Epidermal melanocyte (primary cell): ENCODE measurements at regions not wholly inside any gene's neighbourhood (a gene's known extent, or its start where the extent isn't known, plus 50 kb on each side); places are given as distances from the start of the nearest gene placed in this dataset.

ENCODE experiments used
- DNase-seq: peaks from one replicate; pipeline ENCODE4 v3.0.0; 2011; ENCODE audit warnings: low spot score; ENCODE audit not compliant: insufficient read length

DNA sequence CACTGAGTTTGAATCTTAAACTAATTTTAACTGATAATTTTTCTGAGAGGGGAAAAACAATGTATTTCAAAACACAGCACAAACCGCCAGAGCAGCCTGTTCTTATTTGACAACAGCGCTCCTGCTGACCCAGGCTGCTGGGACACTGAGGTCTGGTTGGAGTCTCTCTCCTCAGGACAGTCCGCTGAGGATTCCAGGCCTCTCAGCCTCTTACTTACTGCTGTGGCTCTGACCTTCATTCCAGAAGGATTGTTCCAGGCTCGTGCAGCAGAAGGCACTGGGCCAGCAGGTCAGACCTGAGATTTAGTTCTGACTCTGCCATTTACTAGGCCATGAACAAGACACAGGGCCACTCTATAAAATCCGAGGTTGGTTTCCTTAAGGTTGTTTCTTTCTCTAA is 393.6 kb downstream of the TDRD3 start:
- DNase-seq, result no peak

DNA sequence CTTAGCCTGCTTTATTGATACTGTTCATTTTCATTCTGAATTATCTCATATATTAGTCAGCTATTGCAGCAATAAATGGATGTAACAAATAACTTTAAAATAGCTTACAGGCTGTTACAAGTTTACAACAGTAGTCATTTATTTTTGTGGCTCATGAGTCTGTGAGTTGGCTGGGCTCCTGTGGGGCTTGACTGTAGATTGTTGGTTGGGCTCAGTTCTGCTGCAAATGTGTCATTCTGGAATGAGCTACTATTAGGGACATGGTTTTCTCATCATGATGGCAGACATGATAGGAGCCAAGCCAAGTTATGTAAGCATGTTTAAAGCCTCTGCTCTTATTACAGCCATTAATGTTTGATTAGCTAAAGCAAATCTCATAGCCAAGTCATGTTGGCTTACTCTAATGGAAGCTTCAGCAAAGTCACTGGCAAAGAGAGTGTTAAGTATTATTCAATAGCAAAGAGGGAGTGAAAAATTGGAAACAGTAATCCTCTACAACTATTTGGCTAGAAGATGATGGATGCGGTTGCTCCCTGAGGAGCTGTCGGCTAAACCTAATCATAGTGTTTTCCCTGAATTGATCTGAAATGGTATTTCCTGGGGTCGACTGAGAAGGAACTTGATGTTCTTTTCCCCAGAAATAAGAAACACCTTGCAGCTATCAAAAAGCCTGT is 391.3 kb downstream of the TDRD3 start:
- DNase-seq, result no peak

DNA sequence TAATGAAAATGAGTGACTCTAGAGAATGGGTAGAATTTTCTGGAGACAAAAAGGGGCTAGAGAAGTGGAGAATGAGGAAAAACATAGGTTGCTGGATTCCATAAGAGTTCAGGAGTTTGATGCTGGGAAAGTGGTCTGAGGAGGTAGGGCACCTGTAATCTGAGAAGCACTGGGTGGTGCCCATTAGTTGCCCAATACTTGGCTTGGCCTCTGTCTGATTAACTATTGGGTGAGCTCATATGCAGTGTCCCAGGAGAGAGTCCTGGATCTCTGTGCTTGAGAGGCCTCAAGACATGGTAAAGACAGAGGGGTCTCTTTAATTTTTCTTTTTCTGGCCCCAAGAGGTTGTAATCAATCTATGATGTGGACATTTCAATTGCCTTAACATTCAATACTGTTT is 390.1 kb downstream of the TDRD3 start:
- no peak for DNase-seq

DNA sequence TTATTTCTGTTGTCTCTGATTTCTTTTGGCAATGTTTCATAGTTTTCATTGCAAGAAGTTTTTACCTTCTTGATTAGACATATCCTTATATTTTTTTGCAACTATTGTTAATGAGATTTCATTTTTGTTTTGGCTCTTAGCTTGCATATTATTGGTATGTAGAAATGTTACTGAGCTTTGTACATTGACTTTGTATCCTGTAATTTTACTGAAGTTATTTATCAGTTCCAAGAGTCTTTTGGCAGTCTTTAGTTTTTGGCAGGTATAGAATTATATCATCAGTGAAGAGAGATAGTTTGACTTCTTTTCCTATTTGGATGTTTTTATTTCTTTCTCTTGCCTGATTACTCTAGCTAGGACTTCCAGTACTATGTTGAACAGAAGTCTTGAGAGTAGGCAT is 375.7 kb downstream of the TDRD3 start:
- DNase-seq, result no peak

DNA sequence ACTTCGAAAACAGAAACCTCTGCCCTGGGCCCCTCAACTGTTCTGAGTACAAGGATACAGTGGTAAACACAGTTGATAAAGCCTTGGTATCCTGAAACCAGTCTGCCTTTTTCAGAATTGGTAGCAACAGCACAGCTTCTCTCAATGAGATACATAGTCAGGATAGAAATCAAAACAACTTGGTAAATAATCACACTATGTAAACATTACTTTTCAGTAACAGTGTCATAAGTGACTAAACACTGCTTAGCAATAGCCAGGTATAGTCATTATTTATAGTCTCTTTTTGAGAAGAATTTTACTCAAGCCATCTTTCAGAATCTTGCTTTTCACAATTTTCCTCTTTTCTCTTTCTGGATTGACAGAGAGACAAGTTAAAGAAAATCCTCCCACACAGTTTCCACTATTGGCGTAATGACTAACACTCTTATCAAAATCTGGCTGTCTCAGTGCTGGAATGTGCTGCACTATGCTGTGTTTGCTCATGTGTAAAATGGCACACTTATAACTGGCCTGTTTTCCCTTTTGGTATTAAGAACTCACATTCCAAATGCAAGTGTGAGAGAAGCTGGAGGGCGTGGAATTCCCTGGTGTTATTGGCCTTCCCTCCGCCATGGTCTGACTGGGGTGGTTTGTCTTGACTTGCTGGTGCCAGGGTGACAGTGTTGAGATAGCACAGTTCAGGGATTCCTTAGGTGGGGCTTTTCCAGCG is 368.8 kb downstream of the TDRD3 start:
- DNase-seq, result no peak

DNA sequence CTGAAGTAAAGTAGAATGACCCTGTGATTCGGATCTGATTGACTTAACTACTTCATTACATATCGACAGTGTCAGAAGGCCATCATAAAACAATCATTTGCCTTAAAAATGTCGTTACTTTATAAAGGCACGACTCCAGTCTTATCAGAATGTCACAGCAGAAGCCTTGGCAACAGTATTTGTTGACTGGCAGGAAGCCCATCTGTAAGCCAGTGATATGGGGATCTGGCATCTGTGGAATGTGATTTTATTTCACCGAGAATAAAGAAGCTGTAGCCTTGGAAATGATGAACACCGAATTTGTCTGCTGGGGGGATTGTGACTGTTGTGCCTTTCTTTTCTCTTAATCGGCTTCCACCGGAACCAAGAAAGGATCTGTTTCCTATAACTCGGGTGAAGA is 362.5 kb downstream of the TDRD3 start:
- no peak for DNase-seq

DNA sequence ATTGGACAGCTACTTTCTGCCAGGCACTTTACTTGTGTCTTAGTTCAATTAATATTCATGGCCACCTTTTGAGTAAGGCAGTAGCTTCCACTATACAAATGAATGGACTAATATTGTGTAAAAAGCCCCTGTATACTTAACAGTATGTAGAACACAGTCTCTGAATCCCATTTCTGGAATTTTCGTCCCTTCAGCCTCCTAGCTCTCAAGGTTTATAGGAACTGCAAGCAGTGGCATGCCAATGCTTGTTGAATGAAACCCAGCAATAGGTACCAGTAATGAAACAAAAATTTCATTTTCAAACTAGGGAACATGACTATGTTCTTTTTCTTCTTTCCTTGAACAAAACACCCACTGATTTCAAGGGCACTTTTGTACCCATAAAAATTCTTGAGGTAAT is 361.6 kb downstream of the TDRD3 start:
- no peak for DNase-seq

DNA sequence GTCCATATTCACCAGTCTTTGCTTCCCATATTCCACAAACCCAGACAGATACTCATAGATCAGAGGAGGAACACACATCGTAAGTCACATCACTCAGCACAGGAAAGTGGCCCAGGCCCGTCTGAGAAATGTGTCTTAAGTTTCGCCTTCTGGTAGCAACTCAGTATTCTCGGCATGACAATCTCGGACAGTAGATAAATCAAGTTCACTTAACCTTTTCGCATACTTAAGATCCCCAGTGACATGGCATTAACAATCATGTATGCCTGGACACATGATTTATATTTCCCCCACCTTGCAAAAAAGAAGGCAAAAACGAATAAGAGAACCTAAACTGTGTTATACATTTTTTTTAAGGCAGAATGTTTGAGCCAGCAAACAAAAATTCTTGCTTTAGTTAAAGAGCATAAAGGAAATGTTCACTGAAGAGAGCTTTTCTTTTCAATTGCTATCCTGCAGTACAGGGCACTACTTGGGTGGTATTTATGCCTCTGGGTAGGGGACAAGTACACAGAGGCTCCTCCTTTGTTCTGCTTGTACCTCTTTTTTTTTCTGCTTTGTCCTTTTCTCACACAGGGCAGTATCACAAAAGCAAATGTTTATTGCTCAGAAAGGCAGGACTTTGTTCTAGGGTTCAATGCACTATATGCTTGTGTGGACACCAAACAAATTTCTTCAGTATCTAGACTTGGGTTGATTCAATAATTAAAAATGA is 360.6 kb downstream of the TDRD3 start:
- DNase-seq, result no peak

DNA sequence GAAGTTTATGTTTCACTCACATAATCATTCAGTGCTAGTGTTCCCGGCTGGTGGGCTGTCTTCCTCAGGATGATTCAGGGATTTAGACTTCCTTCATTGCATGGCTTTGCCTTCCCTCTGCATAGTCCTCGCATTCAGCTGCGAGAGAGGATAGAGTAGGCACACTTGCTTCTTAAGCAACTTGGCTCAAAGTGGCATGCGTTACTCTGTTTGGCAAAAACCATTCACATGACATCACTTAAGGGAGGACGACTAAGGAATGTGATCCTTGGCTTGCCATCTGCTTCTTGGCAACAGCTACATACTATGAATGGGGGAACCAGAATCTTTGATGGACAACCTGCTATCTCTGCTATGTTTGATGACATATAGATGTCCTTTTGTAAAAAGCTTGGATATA is 359.3 kb downstream of the TDRD3 start:
- DNase-seq, result no peak

DNA sequence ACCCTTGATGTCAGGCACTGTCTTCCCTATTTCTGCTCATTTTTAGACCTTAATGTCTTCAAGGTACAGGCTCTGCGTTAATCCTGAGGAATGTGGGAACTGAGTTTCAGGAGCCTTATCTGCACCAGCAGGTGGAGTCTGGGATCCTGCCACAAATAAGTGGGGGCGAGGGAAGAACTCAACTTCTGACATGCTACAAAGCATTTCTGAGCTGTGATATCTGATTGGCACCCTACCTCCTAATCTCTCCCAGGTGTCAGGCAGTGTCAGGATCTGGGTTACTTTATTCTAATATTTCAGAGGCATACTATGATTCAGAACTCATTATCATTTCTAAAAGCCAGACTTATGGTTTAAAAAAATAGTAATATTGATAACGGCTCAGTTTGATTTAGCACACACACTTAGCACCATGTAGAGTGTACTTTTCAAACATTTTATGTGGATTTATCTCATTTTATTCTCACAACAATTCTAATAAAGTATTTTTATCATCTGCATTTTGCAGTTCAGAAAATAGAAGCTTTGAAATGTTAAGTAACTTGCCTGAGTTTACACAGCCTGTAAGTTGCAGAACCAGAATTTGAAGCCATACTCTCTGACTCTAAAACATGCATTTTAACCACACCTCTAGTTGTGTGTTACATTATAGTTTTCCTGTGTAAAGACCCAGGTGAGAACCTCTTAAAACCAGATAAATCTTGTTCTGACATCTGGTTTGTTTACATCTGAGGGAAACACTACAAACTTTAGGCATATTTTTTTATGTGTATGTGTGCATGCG is 358.6 kb downstream of the TDRD3 start:
- no peak for DNase-seq

DNA sequence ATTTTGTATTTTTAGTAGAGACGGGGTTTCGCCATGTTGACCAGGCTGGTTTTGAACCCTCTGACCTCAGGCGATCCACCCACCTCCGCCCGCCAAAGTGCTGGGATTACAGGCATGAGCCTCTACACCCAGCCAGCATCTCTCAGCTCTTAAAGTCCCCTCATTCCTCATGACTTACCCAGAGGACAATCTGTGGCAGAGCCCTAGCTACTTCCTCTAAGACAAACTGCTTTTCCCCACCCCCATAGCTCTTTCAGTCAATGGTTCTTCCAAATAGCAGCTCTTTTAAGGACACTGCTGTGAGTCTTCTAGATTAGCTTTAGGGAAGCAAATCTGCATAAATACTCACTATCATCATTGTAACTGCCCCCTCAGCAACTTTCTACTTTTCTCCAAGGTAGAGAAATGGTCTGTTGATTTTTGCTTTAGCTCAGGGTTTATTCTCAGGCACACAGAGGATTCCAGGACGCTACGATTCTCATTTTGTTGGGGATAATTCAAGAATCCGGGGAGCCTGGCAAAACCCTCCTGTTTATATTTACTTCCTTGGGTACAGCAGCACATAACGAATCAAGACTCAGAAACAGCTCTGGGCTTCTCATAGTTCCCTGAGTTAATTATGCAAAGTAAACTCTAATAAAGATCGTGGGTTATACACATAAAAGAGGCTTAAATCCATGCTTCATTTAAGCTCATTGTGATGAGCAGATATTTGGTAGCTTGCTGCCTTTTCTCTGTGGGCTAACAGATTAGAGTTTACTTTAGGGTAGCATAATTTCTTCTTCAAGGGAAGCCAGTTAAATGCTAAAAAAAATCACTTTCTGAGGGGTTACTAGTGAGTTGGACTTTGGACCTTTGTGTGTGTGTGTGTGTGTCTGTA is 357.4 kb downstream of the TDRD3 start:
- no peak for DNase-seq

DNA sequence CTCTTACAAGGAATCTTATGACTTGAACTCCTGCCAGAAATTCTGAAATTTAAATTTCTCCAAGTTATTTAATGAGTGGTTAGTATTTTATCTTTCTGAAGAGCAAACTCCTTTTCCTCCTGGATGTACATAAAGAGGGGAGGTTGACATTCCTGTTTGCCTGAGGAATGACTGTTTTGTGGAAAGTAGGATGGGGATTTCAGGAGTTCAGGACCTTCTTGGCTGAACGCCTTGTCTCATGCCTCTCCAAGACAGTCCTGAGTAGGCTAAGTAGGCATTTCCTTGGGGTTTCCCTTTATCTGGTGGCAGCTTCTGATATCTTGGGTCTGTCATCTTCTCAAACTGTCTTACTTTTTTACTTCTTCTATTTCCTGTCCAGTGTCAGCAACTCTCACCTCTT is 356.6 kb downstream of the TDRD3 start:
- no peak for DNase-seq

DNA sequence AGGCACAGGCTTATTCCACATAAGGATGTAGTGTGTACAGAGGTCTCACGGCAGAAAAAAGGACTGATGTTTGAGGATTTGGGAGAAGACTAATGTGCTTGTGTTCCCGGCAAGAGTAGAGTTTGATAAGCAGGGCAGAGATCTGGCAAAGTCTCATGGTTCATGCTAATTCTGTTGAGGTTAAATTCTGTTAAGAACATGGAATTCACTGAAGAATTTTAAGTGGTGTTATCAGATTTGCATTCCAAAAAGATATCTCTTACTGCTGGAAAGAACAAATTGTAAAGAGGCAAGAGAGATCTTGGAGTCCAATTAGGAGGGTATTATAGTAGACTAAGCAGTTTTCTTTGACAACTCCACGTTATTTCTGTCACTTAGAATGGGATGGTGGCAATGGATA is 348.3 kb downstream of the TDRD3 start:
- DNase-seq, result no peak

DNA sequence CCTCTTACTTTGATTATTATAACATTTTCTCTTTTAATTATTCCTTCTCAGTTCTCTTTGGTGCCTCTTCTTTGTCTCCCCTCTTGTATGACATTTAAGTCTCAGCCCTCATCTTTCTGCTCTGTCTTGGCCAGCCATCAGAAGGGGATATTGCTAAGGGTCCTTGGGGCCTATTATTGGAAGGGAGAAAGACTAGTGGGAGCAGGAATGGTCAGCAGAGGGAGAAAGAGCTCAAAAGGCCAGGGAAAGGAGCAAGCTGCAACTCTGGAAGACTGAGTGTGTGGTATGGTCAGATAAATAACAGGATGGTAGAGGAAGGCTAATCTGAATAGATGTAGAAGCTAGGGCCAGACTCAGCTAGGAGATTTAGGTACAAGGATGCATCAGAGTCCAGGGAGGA is 336.9 kb downstream of the TDRD3 start:
- no peak for DNase-seq

DNA sequence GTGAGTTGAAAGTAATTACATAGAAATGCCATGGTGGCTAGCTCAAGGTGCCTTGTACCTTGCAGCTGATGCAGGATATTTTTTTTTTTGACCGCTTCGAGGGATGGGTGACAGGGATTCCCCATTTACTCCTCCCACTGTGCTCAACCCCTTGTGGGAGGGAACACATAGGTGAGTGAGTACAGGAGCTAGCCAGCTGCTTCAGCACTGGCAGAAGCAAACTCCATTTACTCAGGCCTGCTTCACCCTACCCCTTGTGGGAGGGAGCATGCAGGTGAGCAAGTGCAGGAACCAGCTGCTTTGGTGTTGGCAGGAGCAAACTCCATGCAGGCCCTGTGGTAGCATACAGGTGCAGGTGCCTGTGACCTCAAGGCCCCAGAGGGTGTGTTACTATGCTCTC is 330.1 kb downstream of the TDRD3 start:
- no peak for DNase-seq

DNA sequence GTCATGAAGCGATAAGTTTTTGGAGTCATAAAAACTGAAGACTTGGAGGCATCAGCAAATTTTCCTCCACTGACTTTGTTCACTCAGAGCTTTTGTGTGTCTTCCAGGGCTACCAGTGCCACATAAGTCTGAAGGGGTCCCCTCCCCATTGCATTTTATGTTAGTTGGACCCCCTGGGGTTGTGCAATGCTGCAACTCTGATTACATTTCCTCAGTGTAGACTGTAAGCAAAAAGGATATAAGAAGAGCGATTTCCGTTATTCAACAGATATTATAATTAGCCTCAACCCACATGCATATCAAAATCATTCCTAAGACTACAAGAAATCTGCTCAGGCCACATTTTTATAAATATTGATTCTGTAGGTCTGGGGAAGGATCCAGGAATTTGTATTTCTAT is 324.0 kb downstream of the TDRD3 start:
- DNase-seq, result no peak

DNA sequence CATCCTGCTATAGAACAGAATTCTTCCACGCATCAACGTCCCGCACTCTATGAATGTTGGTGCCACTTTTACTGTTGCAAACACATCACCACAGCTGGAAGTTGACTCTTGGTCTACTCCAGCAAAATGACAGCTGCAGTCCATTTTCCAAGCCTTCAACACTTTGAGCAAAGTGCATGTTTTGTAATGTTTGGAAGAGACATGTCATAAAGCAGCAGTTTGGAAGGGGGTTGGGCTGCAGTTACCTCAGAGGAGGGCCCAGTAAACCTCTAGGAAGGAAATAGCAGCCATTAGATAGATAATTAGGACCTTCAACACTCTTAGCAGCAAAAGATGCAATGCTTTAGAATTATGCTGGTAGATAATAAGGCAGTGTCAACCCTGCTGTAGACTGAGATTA is 323.6 kb downstream of the TDRD3 start:
- DNase-seq, result no peak

DNA sequence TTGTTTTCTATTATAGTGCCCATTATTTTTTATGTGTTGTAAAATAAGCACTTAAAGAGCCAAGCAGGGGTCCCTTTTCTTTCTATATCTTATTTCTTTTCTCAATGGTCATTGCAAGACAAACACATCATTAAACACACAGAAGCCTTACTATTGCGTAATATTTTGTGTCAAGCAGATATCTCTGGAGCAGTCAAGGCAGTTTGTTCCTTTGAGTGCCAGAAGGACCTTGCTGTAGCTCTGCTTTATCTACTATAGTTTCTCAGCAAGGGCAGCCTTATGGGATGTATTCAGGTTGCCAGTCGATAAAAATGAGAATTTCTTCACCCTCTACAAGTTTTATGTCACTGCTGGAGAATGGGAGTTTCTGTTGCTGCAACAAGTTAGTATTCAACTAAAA is 319.3 kb downstream of the TDRD3 start:
- no peak for DNase-seq

DNA sequence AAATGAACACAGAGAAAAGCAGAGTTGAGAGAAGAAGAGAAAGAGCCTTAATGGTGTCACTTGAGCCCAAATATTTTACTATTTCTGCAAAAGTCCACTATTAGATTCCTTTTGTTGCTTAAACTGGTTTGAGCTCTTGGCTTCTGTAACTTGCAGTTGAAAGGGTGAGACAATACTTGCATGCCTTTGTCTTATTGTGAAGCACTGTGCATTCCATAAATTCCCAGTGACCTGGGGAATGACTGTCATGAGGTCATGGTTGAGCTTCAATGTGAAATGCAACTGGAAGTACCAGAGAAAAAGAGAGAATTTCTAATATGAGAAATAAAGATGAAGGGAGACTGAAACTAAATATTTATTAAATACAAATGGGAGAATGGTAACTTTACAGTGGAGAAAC is 310.9 kb downstream of the TDRD3 start:
- DNase-seq, result no peak

DNA sequence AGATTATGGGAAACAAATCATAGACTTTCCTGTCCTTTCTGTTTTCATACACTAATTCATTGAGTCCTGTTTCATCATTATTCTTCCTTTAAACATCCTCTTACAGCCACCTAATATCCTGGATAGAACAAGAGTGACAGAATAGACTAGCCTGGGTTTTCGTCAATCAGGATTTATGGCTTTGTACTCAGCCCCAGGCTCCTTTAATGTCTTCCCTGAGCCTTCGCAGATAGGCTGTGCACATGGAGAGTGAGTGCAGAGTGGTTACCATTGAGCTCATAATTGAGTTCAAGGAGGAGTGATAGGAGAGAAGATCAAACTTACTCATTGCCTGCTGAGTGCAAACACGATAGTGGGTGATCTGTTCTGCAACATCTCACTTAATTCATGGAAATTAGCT is 304.9 kb downstream of the TDRD3 start:
- DNase-seq, result no peak

DNA sequence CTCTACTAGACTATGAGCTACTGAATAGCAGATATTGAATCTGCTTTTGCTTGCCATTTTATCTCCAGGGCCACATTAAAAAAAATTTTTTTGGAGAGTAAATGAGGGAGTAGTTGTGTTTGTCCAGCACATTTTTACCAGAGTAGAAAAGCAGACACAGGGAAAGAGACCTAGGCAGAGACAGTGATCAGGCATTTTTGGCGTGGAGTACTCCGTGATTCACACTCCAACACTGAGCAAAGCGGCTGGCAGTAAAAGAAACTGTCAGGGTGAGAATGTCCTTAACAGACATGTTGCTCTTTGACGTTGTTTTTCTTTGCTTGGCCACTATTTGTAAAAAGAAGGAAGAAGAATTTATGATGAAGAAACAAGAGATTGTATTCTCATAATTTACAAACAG is 304.0 kb downstream of the TDRD3 start:
- DNase-seq, result no peak
